Tibial artery (tissue), 4 donors: ENCODE measurements at regions not wholly inside any gene's neighbourhood (a gene's known extent, or its start where the extent isn't known, plus 50 kb on each side); places are given as distances from the start of the nearest gene placed in this dataset.

Experiments
- DNase-seq, 2 donors: peaks; one replicate each; pipeline ENCODE4 v3.0.0-alpha.2; 2019
- H3K27ac ChIP-seq, 2 donors: fragments of 200-600 bp; sonication (generic) in 1 of 2; 1 replicate in 1 of 2; 2 replicates in 1 of 2; pipeline ENCODE4 v1.5.1; 2018 to 2019; ENCODE audit warnings: mild to moderate bottlenecking in 1 of 2
- H3K27me3 ChIP-seq, 2 donors: fragments of 200-600 bp; sonication (generic) in 1 of 2; one replicate each; pipeline versions ENCODE4 v1.5.1 to v1.6.0; 2016 to 2019
- H3K36me3 ChIP-seq, 3 donors: fragments of 200-600 bp; sonication (generic) in 2 of 3; one replicate each; pipeline ENCODE4 v1.5.1; 2016 to 2019; ENCODE audit warnings: mild to moderate bottlenecking in 2 of 3
- H3K4me1 ChIP-seq, 4 donors: fragments of 200-600 bp; sonication (generic) in 2 of 4; 1 replicate in 3 of 4; 2 replicates in 1 of 4; pipeline ENCODE4 v1.5.1; 2016 to 2019
- H3K4me3 ChIP-seq, 2 donors: fragments of 200-600 bp; sonication (generic) in 1 of 2; 1 replicate in 1 of 2; 2 replicates in 1 of 2; pipeline ENCODE4 v1.5.1; 2018 to 2019; ENCODE audit warnings: mild to moderate bottlenecking in 2 of 2
- H3K9me3 ChIP-seq, 3 donors: fragments of 200-600 bp; sonication (generic) in 1 of 3; one replicate each; pipeline ENCODE4 v1.5.1; 2016 to 2019
- intact Hi-C: fragments of 100-400 bp; cut with DNase I; formaldehyde crosslinking; loops from one replicate; pipeline ENCODE4 v1.15.0; 2023; ENCODE audit warnings: low total_unique reads
- TF ChIP-seq, protein P1 (sequence below), 2 experiments: fragments of 200-600 bp in 1 of 2; fragments of 450-650 bp in 1 of 2; IDR thresholded peaks; one replicate each; pipeline ENCODE4 v1.5.1; 2017 to 2019; ENCODE audit warnings: antibody characterized with exemption in 2 of 2, mild to moderate bottlenecking in 1 of 2, moderate library complexity in 1 of 2

DNA sequence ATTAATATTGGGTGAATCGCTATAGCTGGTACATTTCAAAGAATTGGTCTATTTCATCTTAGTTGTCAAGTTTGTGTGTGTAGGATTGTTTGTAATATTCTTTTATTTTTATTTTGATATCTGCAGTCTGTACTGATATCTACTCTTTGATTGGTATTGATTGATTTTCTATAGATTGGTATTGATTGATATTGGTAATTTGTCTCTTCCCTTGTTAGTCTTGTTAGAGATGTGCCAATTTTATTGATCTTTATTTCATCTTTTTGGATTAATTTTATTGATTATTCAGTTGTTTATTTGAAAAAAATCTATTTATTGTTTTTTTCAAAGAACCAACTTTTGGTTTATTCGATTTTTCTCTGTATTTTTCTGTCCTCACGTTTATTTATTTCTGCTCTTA lies 61.4 kb downstream of the TM2D3 start:
- no peak overlapping the region for H3K4me3 ChIP-seq
- intact Hi-C loops, result no loop called here
- H3K4me1 ChIP-seq, result no peaks in the 10 kb centered on the region
- H3K9me3 ChIP-seq, result no peaks in the 10 kb centered on the region
- peaks cover 0 to 3% of the 10 kb centered on the region in 2 donors for H3K27me3 ChIP-seq
- TF ChIP-seq, protein P1, sequence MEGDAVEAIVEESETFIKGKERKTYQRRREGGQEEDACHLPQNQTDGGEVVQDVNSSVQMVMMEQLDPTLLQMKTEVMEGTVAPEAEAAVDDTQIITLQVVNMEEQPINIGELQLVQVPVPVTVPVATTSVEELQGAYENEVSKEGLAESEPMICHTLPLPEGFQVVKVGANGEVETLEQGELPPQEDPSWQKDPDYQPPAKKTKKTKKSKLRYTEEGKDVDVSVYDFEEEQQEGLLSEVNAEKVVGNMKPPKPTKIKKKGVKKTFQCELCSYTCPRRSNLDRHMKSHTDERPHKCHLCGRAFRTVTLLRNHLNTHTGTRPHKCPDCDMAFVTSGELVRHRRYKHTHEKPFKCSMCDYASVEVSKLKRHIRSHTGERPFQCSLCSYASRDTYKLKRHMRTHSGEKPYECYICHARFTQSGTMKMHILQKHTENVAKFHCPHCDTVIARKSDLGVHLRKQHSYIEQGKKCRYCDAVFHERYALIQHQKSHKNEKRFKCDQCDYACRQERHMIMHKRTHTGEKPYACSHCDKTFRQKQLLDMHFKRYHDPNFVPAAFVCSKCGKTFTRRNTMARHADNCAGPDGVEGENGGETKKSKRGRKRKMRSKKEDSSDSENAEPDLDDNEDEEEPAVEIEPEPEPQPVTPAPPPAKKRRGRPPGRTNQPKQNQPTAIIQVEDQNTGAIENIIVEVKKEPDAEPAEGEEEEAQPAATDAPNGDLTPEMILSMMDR (IDR thresholded peaks at IDR 0.05), result no peak
- DNase-seq, result no peak
- H3K36me3 ChIP-seq, result no peaks in the 10 kb centered on the region
- H3K27ac ChIP-seq, result no peak overlapping the region

DNA sequence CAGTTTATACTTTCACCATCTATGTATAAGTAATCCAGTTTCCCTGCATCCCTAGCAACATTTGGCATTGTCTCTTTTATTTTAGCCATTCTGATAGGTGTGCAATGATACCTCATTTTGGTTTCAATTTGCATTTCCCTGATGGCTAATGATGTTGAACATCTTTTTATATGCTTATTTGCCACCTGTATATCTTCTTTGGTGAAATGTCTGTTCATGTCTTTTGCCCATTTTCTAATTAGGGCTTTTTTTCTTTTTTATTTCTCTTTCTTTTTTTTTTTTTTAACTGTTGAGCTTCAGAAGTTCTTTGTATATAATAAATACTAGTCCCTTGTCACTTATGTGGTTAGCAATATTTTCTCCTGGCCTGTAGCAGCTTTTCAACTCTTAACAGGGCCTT lies 68.9 kb downstream of the TM2D3 start:
- no peak overlapping the region for H3K4me3 ChIP-seq
- no peak overlapping the region for H3K27ac ChIP-seq
- no peaks in the 10 kb centered on the region for H3K36me3 ChIP-seq
- intact Hi-C loops, result no loop called here
- DNase-seq, result no peak
- no peaks in the 10 kb centered on the region for H3K4me1 ChIP-seq
- TF ChIP-seq, protein P1 (IDR thresholded peaks at IDR 0.05), result no peak
- peaks cover 0 to 5% (median 0%) of the 10 kb centered on the region in 3 donors for H3K9me3 ChIP-seq
- peaks cover 0 to 16% of the 10 kb centered on the region in 2 donors for H3K27me3 ChIP-seq

DNA sequence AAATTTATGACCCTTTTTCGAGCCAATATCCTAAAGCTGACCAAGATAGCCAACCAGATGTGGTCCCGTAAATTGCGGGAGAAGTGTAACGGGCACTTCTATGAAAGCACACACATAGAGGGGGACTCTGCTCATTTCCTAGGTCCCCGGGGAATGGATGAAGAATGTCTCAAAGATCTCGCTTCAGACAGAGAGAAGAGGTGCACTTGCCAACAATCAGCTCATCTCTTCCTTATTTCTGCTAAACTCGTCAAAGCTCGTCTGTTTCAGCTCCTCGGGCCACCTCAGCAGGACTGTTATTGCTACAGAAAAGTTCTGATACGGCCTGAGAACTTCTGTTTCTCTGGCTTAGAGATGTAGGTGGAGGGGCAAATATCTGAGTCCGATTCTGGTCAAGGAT lies 71.8 kb downstream of the TM2D3 start:
- H3K9me3 ChIP-seq, result peaks cover 0 to 5% (median 0%) of the 10 kb centered on the region in 3 donors
- H3K27me3 ChIP-seq, result peaks cover 0 to 13% of the 10 kb centered on the region in 2 donors
- intact Hi-C loops, result no loop called here
- H3K27ac ChIP-seq, result no peak overlapping the region
- H3K4me3 ChIP-seq, result no peak overlapping the region
- no peaks in the 10 kb centered on the region for H3K36me3 ChIP-seq
- TF ChIP-seq, protein P1 (IDR thresholded peaks at IDR 0.05), result no peak
- no peaks in the 10 kb centered on the region for H3K4me1 ChIP-seq
- no peak for DNase-seq

DNA sequence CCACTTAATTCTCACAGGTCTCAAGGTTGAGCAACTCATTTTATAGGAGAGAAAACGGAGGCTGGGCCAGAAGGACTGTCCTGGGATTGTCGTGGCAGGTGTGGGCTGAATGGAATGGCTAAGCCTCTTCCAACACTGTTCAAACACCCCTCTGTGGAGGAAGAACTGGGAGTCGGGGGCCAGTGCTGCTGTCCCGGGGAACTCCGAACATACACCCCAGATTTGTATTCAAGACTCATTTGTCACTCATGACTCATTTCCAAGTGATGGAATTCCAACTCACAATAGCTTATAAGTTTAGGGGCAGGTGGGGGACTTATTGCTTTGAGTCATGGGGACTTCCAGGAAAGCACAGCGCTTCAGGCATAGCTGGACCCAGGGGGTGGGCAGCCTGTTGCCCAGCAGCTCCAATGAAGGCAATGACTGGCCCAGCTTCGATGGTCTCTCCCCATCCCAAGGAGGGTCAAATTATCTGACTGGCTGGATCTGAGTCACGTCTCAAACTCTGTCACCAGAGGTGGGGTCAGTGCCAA lies 72.5 kb downstream of the TM2D3 start:
- H3K36me3 ChIP-seq, result no peaks in the 10 kb centered on the region
- H3K4me1 ChIP-seq, result no peaks in the 10 kb centered on the region
- intact Hi-C loops, result no loop called here
- H3K9me3 ChIP-seq, result peaks cover 0 to 4% (median 0%) of the 10 kb centered on the region in 3 donors
- TF ChIP-seq, protein P1 (IDR thresholded peaks at IDR 0.05), result no peak
- H3K4me3 ChIP-seq, result no peak overlapping the region
- DNase-seq, result no peak
- peaks cover 0 to 13% of the 10 kb centered on the region in 2 donors for H3K27me3 ChIP-seq
- no peak overlapping the region for H3K27ac ChIP-seq

DNA sequence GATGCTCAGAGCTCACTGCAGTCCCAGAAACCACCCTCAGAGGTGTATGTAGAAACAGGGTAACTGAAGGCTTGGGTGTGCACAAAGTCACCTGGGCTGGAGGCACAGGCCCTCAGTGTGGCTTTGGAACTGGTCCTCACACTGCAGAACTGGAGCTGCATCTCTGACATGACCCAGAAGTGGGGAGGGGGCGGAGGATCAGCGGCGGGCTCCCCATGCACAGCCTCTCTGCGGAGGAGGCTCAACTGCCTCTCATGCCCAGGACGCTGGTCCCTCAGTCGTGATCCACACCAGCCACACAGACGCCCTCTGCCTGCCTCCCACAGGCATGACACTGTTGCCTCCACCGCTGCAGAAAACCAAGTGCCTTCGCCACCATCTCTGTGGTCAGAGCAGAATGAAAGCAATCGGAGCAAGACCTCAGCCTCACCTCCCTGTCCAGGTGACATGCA lies 73.7 kb downstream of the TM2D3 start:
- H3K4me1 ChIP-seq, result no peaks in the 10 kb centered on the region
- no peaks in the 10 kb centered on the region for H3K36me3 ChIP-seq
- DNase-seq, result no peak
- peaks cover 0 to 13% of the 10 kb centered on the region in 2 donors for H3K27me3 ChIP-seq
- no peaks in the 10 kb centered on the region for H3K9me3 ChIP-seq
- H3K4me3 ChIP-seq, result no peak overlapping the region
- intact Hi-C loops, result no loop called here
- no peak overlapping the region for H3K27ac ChIP-seq
- TF ChIP-seq, protein P1 (IDR thresholded peaks at IDR 0.05), result no peak

DNA sequence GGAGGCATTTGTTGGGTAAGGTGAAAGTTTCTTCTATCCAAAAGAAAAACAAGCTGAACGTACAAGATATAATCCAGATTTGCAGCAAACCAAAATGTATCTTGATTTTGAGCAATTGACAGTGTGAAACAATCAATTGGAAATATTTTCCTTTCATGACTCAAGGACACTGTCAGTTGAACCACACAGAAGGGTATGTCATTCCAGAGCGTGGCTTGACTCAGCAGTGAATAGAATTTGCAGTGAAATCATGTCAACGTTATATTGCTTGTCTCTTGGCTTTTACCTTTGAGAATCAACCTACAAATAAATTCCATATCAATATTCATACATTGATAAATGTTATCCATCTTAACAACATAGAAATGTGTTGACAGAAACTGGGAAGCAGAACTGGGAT lies 78.2 kb downstream of the TM2D3 start:
- TF ChIP-seq, protein P1 (IDR thresholded peaks at IDR 0.05), result no peak
- no peak for DNase-seq
- H3K27ac ChIP-seq, result no peak overlapping the region

More for the DNA sequence above, 78.2 kb downstream of the TM2D3 start:
- no peak overlapping the region for H3K4me3 ChIP-seq
- no peaks in the 10 kb centered on the region for H3K4me1 ChIP-seq
- H3K9me3 ChIP-seq, result no peaks in the 10 kb centered on the region
- H3K36me3 ChIP-seq, result no peaks in the 10 kb centered on the region
- H3K27me3 ChIP-seq, result peaks cover 0 to 5% of the 10 kb centered on the region in 2 donors
- intact Hi-C loops, result no loop called here
